PFSK-1 (cell line): ENCODE measurements at regions not wholly inside any gene's neighbourhood (a gene's known extent, or its start where the extent isn't known, plus 50 kb on each side); places are given as distances from the start of the nearest gene placed in this dataset.
A peak's percentile ranks its signal among the peaks of the same experiment; 100 is the strongest.

Source experiments
- FOXP2 ChIP-seq: optimal IDR thresholded peaks from 2 replicates; pipeline ENCODE3; 2011; ENCODE audit warnings: borderline replicate concordance, control low read depth, inconsistent platforms; ENCODE audit not compliant: insufficient read depth; ENCODE audit errors: extremely low read length, extremely low read depth
- POLR2AphosphoS5 ChIP-seq: IDR thresholded peaks from 2 replicates; pipeline ENCODE4 v1.6.1; 2012; ENCODE audit warnings: low read depth, mild to moderate bottlenecking, control low read depth, low read length, moderate library complexity
- SIN3A ChIP-seq: IDR thresholded peaks from 2 replicates; pipeline ENCODE4 v1.6.1; 2012; ENCODE audit warnings: mild to moderate bottlenecking, low read length, moderate library complexity, borderline replicate concordance; ENCODE audit not compliant: insufficient read depth
- TAF1 ChIP-seq: IDR thresholded peaks from 2 replicates; pipeline ENCODE4 v1.6.1; 2012; ENCODE audit warnings: low read length, control low read depth, borderline replicate concordance; ENCODE audit not compliant: insufficient read depth
- TF ChIP-seq, protein P1 (sequence below), 2 experiments: IDR thresholded peaks; 2 replicates each; pipeline versions ENCODE4 v1.6.1 to v1.8.0; 2011 to 2012; ENCODE audit warnings: low read depth in 2 of 2, low read length in 2 of 2, control low read depth in 1 of 2, inconsistent platforms in 1 of 2, mild to moderate bottlenecking in 1 of 2, moderate library complexity in 1 of 2; ENCODE audit not compliant: insufficient read depth in 1 of 2

DNA sequence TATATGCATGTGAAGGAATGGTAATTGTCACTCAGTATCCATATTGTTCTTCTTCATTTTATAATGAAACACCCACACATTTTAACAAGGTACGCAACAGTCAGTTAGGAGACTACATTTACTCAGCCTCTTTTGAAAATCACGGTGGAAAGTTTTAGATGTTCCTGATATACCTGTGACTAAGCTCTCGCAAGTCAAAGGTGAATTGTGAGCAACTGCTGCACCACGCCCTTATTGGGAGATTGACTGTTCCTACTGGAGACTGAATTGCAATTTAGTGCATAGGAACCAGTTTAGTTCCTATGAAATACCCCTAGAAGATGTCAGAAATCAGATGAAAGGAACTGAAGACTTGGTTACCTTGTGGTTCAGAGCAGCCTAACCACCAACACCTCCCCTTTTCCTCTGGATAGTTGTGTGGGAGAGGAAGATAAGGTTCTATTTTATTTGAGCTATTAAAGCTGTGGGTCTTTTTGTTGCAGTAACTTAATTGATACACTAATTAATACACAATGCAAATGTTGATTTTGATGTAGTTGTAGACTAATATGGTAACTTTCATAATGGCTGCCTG lies 1280.5 kb upstream of the CDH2 start:
- TF ChIP-seq, protein P1, sequence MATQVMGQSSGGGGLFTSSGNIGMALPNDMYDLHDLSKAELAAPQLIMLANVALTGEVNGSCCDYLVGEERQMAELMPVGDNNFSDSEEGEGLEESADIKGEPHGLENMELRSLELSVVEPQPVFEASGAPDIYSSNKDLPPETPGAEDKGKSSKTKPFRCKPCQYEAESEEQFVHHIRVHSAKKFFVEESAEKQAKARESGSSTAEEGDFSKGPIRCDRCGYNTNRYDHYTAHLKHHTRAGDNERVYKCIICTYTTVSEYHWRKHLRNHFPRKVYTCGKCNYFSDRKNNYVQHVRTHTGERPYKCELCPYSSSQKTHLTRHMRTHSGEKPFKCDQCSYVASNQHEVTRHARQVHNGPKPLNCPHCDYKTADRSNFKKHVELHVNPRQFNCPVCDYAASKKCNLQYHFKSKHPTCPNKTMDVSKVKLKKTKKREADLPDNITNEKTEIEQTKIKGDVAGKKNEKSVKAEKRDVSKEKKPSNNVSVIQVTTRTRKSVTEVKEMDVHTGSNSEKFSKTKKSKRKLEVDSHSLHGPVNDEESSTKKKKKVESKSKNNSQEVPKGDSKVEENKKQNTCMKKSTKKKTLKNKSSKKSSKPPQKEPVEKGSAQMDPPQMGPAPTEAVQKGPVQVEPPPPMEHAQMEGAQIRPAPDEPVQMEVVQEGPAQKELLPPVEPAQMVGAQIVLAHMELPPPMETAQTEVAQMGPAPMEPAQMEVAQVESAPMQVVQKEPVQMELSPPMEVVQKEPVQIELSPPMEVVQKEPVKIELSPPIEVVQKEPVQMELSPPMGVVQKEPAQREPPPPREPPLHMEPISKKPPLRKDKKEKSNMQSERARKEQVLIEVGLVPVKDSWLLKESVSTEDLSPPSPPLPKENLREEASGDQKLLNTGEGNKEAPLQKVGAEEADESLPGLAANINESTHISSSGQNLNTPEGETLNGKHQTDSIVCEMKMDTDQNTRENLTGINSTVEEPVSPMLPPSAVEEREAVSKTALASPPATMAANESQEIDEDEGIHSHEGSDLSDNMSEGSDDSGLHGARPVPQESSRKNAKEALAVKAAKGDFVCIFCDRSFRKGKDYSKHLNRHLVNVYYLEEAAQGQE (IDR thresholded peaks at IDR 0.05; ENCODE audit: insufficient read depth in 1 of 2, low read depth in 2 of 2, low read length in 2 of 2), result no peak
- no peak for TF ChIP-seq SIN3A
- TF ChIP-seq FOXP2, result no peak
- TF ChIP-seq TAF1, result no peak
- no peak for TF ChIP-seq POLR2AphosphoS5

GRCh38 chr18:29449424-29449823 lies 1272.5 kb upstream of the CDH2 start:
- TF ChIP-seq POLR2AphosphoS5, result no peak
- TF ChIP-seq SIN3A, result no peak
- TF ChIP-seq, protein P1 (IDR thresholded peaks at IDR 0.05; ENCODE audit: insufficient read depth in 1 of 2, low read depth in 2 of 2, low read length in 2 of 2), result no peak
- TF ChIP-seq TAF1, result no peak
- no peak for TF ChIP-seq FOXP2

DNA sequence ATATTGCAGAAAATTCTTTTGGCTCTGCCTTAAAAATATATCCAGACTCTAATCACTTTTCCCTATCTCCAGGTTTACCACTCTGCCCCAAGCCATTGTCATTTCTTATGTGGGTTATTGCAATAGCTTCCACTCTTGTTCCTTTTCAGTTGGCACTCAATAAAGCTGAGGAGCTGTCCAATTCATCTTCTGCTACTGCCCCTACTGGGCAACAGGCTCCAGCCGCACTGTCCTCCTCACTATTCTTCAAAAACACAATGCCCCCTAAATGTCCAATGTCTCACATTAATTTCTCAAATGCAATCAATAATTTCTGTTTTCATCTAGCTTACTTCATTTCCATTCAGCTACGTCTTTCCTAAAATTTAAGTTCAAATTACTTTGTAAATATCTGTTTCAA lies 1262.5 kb upstream of the CDH2 start:
- TF ChIP-seq FOXP2, result no peak
- TF ChIP-seq, protein P1 (IDR thresholded peaks at IDR 0.05; ENCODE audit: insufficient read depth in 1 of 2, low read depth in 2 of 2, low read length in 2 of 2), result peak in 1 of 2 experiments; percentile 86; a peak in 2 of 4 replicates
- TF ChIP-seq POLR2AphosphoS5, result no peak

- TF ChIP-seq FOXP2 (no peak), TAF1 (no peak), POLR2AphosphoS5 (no peak), SIN3A (no peak)
- TF ChIP-seq, protein P1 (IDR thresholded peaks at IDR 0.05; ENCODE audit: insufficient read depth in 1 of 2, low read depth in 2 of 2, low read length in 2 of 2), result no peak
Measured at GRCh38 chr18:29436459-29436858, 1259.5 kb upstream of the CDH2 start.

DNA sequence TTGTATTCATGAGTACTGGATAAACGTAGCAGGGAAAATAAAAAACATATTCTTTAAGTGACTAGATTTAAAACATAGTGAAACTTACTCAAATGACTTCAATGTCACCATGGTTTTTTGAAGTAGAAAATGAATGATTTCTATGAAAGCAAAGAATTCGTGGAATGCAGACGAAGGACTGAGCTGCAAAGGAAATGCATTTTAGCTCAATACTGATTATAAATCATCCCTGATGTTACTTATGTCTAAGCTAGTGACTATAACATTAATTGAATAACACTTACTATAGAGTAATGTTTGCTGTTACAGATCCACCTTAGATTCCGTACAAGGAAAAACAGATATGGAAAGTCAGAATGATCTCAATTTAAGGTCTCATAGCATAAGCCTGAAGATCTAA lies 1257.7 kb upstream of the CDH2 start:
- TF ChIP-seq, protein P1 (IDR thresholded peaks at IDR 0.05; ENCODE audit: insufficient read depth in 1 of 2, low read depth in 2 of 2, low read length in 2 of 2), result no peak
- TF ChIP-seq TAF1 (no peak), POLR2AphosphoS5 (no peak), SIN3A (no peak), FOXP2 (no peak)
